B cell (primary cell): ENCODE measurements at regions not wholly inside any gene's neighbourhood (a gene's known extent, or its start where the extent isn't known, plus 50 kb on each side); places are given as distances from the start of the nearest gene placed in this dataset.

Experiments used
- CTCF ChIP-seq: fragments of 200-600 bp; IDR thresholded peaks from one replicate; pipeline ENCODE4 v1.8.0; 2022; ENCODE audit warnings: antibody characterized with exemption, mild to moderate bottlenecking
- EZH2 ChIP-seq: IDR thresholded peaks from 2 replicates; pipeline ENCODE4 v1.6.1; 2012; ENCODE audit warnings: borderline replicate concordance, low read depth, mild to moderate bottlenecking, moderate library complexity, low read length; ENCODE audit not compliant: insufficient read depth, poor library complexity, severe bottlenecking

GRCh38 chr5:74413403-74414048 lies 227.0 kb downstream of the ENC1 start:
- no peak for TF ChIP-seq EZH2
- no peak for TF ChIP-seq CTCF
